SK-N-SH (cell line): ENCODE measurements at regions not wholly inside any gene's neighbourhood (a gene's known extent, or its start where the extent isn't known, plus 50 kb on each side); places are given as distances from the start of the nearest gene placed in this dataset.

Source experiments
- CTCF ChIA-PET: fragments of 300-600, 350-600 bp; formaldehyde crosslinking; extraction: SDS; loops from one replicate; lab custom pipeline; 2021; lab: Yijun Ruan, JAX
- POLR2A ChIA-PET: fragments of 350-600 bp; sonication (Branson Sonifier 250); formaldehyde crosslinking; extraction: SDS; loops from one replicate; lab custom pipeline; 2020; ENCODE audit warnings: antibody characterized with exemption, inconsistent platforms; lab: Yijun Ruan, JAX
- DNase-seq: peaks from one replicate; pipeline ENCODE4 v3.0.0; 2012
- H2AFZ ChIP-seq: fragments of 200-600 bp; sonication (generic); 2 replicates; pipeline ENCODE4 v1.8.1; 2016; ENCODE audit warnings: antibody characterized with exemption, mild to moderate bottlenecking, low read depth
- H3F3A ChIP-seq: fragments of 200-600 bp; sonication (generic); replicated peaks from 2 replicates; pipeline ENCODE3; 2016; ENCODE audit warnings: antibody characterized with exemption, mild to moderate bottlenecking; ENCODE audit not compliant: insufficient read depth
- H3K27ac ChIP-seq, 2 experiments: fragments of 200-500 bp in 1 of 2; fragments of 200-600 bp in 1 of 2; sonication (Bioruptor generic) in 1 of 2; sonication (generic), shearing (Covaris generic) in 1 of 2; 2 replicates each; pipeline versions ENCODE4 v1.5.1 to v1.6.1; 2014 to 2016; ENCODE audit warnings: low read depth in 2 of 2, inconsistent platforms in 1 of 2, low read length in 1 of 2, mild to moderate bottlenecking in 1 of 2, mixed read lengths in 1 of 2
- H3K27me3 ChIP-seq: fragments of 200-600 bp; sonication (generic), shearing (Covaris generic); 2 replicates; pipeline ENCODE4 v1.6.1; 2016; ENCODE audit warnings: mixed run types; ENCODE audit not compliant: insufficient read depth
- H3K36me3 ChIP-seq, 2 experiments: fragments of 200-500 bp in 1 of 2; fragments of 200-600 bp in 1 of 2; sonication (Bioruptor generic) in 1 of 2; sonication (generic) in 1 of 2; replicated peaks in 1 of 2; 2 replicates each; pipeline versions ENCODE3 to v1.5.1; 2014 to 2016; ENCODE audit warnings: low read length in 1 of 2, mild to moderate bottlenecking in 1 of 2; ENCODE audit not compliant: insufficient read depth in 2 of 2, control insufficient read depth in 1 of 2
- H3K4me1 ChIP-seq, 2 experiments: fragments of 200-500 bp in 1 of 2; fragments of 200-600 bp in 1 of 2; sonication (Bioruptor generic) in 1 of 2; sonication (generic), shearing (Covaris generic) in 1 of 2; 2 replicates each; pipeline versions ENCODE4 v1.5.1 to v1.6.1; 2014 to 2016; ENCODE audit warnings: low read depth in 1 of 2, low read length in 1 of 2, mixed run types in 1 of 2; ENCODE audit not compliant: insufficient read depth in 2 of 2, control insufficient read depth in 1 of 2
- H3K4me2 ChIP-seq: fragments of 200-600 bp; sonication (generic), shearing (Covaris generic); 2 replicates; pipeline ENCODE4 v1.6.1; 2017; ENCODE audit warnings: mixed run types
- H3K4me3 ChIP-seq, 2 experiments: fragments of 200-500 bp in 1 of 2; fragments of 200-600 bp in 1 of 2; sonication (Bioruptor generic) in 1 of 2; sonication (generic), shearing (Covaris generic) in 1 of 2; 2 replicates each; pipeline versions ENCODE4 v1.5.1 to v1.8.1; 2014 to 2016; ENCODE audit warnings: low read depth in 2 of 2, inconsistent platforms in 1 of 2, low read length in 1 of 2, mild to moderate bottlenecking in 1 of 2, mixed read lengths in 1 of 2, moderate library complexity in 1 of 2
- H3K79me2 ChIP-seq: fragments of 200-600 bp; sonication (generic); 2 replicates; pipeline ENCODE4 v1.8.1; 2017; ENCODE audit warnings: mild to moderate bottlenecking; ENCODE audit not compliant: insufficient read depth
- H3K9ac ChIP-seq: fragments of 200-600 bp; sonication (generic); 2 replicates; pipeline ENCODE4 v1.6.1; 2017; ENCODE audit warnings: mixed run types
- H3K9me2 ChIP-seq: fragments of 200-600 bp; sonication (generic); 2 replicates; pipeline ENCODE4 v1.6.1; 2017; ENCODE audit warnings: mixed run types
- H3K9me3 ChIP-seq: fragments of 200-600 bp; sonication (generic); 2 replicates; pipeline ENCODE4 v1.6.1; 2017; ENCODE audit warnings: mixed run types, mild to moderate bottlenecking, moderate library complexity
- H4K20me1 ChIP-seq: fragments of 200-600 bp; sonication (generic); 2 replicates; pipeline ENCODE4 v1.6.1; 2017; ENCODE audit warnings: mild to moderate bottlenecking, mixed run types; ENCODE audit not compliant: insufficient read depth
- ELF1 ChIP-seq: IDR thresholded peaks from 2 replicates; pipeline ENCODE4 v1.4.0; 2012
- EP300 ChIP-seq, 2 experiments: IDR thresholded peaks; 2 replicates each; pipeline versions ENCODE4 v1.4.0 to v1.6.1; 2012; ENCODE audit warnings: borderline replicate concordance in 1 of 2, low read depth in 1 of 2, low read length in 1 of 2
- EZH2phosphoT487 ChIP-seq: fragments of 200-600 bp; sonication (generic); IDR thresholded peaks from 2 replicates; pipeline ENCODE4 v1.6.1; 2017; ENCODE audit warnings: low read depth, mixed run types, mild to moderate bottlenecking, antibody characterized with exemption, moderate library complexity, borderline replicate concordance
- FOXM1 ChIP-seq: IDR thresholded peaks from 2 replicates; pipeline ENCODE4 v1.4.0; 2012; ENCODE audit warnings: low read depth, mild to moderate bottlenecking
- GABPA ChIP-seq: IDR thresholded peaks from 2 replicates; pipeline ENCODE4 v1.4.0; 2012; ENCODE audit warnings: low read depth, mild to moderate bottlenecking
- GATA2 ChIP-seq: sonication (generic); formaldehyde crosslinking; IDR thresholded peaks from 2 replicates; pipeline ENCODE4 v1.5.0; 2020; ENCODE audit warnings: mild to moderate bottlenecking, missing genetic modification reagents
- JUND ChIP-seq: IDR thresholded peaks from 2 replicates; pipeline ENCODE4 v1.4.0; 2012
- MAX ChIP-seq: IDR thresholded peaks from 2 replicates; pipeline ENCODE4 v1.4.0; 2012; ENCODE audit warnings: low read depth
- MEF2A ChIP-seq: IDR thresholded peaks from 2 replicates; pipeline ENCODE4 v1.4.0; 2012; ENCODE audit warnings: low read depth, borderline replicate concordance
- NFIC ChIP-seq: IDR thresholded peaks from 2 replicates; pipeline ENCODE4 v1.4.0; 2012; ENCODE audit warnings: borderline replicate concordance
- RCOR1 ChIP-seq: fragments of 150-350 bp; IDR thresholded peaks from 2 replicates; pipeline ENCODE4 v1.6.1; 2017; ENCODE audit warnings: antibody characterized with exemption, low read length
- RXRA ChIP-seq: IDR thresholded peaks from 2 replicates; pipeline ENCODE4 v1.4.0; 2012; ENCODE audit warnings: low read depth, mild to moderate bottlenecking, borderline replicate concordance
- SIN3A ChIP-seq: IDR thresholded peaks from 2 replicates; pipeline ENCODE4 v1.6.1; 2012; ENCODE audit warnings: low read depth, mild to moderate bottlenecking, low read length, moderate library complexity, borderline replicate concordance
- SMC3 ChIP-seq: IDR thresholded peaks from 2 replicates; pipeline ENCODE4 v1.6.1; 2012; ENCODE audit warnings: low read depth, low read length, improper control_type of control experiment
- TAF1 ChIP-seq: IDR thresholded peaks from 2 replicates; pipeline ENCODE4 v1.6.1; 2012; ENCODE audit warnings: low read depth, mild to moderate bottlenecking, low read length, moderate library complexity, borderline replicate concordance
- TEAD4 ChIP-seq: IDR thresholded peaks from 2 replicates; pipeline ENCODE4 v1.4.0; 2012; ENCODE audit warnings: mild to moderate bottlenecking, borderline replicate concordance; ENCODE audit not compliant: insufficient read depth
- YY1 ChIP-seq: IDR thresholded peaks from 2 replicates; pipeline ENCODE4 v1.4.0; 2012; ENCODE audit warnings: low read depth, mild to moderate bottlenecking
- WGBS: methylation state at CpG from one replicate; pipeline ENCODE4 v1.1.6; 2017; ENCODE audit warnings: low lambda C conversion rate; 5-methylcytosine and 5-hydroxymethylcytosine counted together

DNA sequence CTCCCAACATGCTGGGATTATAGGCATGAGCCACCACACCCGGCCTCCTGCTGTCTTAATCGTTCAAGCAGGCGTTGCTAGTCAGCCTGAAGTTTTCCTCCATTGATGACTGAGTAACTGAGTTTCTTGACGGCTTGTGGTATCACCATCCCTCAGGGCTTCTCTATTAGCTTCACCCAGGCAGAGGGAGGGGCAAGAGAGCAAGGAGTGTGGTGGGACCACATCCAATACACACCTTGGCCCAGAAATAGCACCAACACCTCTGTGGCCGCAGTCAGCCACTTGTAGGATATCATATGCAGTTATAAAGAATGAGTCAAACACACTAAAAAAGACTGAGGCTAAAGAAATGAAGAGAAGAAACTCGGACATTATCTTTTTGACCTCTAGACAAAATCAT is 1009.4 kb upstream of the CELF4 start:
- H2AFZ ChIP-seq: no peak overlapping the region
- H3K27ac ChIP-seq: no peak overlapping the region
- H4K20me1 ChIP-seq: no peaks in the 10 kb centered on the region
- H3K9me3 ChIP-seq: no peaks in the 10 kb centered on the region; the same call in 1 of the 2 replicates
- no peaks in the 10 kb centered on the region for H3K27me3 ChIP-seq
- H3K9me2 ChIP-seq: no peaks in the 10 kb centered on the region
- WGBS: 30% methylated on average over 6 of the region's 6 CpGs
- ChIA-PET CTCF (no interaction called here), POLR2A (no interaction called here)
- no peak overlapping the region for H3K4me2 ChIP-seq
- H3K36me3 ChIP-seq: no peaks in the 10 kb centered on the region
- H3K79me2 ChIP-seq: no peaks in the 10 kb centered on the region
- no peak overlapping the region for H3K9ac ChIP-seq
- H3F3A ChIP-seq: no peaks in the 10 kb centered on the region
- no peak overlapping the region for H3K4me3 ChIP-seq
- no peaks in the 10 kb centered on the region for H3K4me1 ChIP-seq
- DNase-seq: no peak
- no peak for TF ChIP-seq GATA2 (CRISPR knock-in tag)

DNA sequence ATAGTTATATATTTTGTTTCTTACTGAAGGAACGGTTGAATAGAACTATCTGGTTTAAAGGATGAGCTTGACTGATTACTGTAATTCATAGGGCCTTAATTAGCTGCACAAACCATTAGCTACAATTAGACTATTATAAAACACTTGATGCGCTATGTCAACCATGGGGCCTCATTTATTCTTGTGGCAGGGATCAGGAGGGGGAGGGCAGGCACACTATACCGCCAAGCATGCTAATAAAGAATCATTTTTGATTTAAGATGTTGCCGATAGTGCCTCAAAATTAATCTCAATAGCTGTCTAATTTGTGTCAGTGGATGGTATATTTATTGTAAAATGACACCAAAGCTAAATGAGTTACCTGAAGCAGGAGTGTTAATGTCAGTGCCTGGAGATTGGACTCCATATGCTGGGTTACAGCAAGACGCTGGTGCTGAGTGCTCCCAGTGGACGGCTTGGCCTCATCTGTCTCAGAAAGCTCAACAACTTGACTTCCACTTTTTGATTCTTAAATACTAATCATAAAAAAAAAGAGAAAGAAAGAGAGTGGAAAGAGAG is 1007.0 kb upstream of the CELF4 start:
- H3K4me1 ChIP-seq: no peaks in the 10 kb centered on the region
- H3K36me3 ChIP-seq: no peaks in the 10 kb centered on the region
- H3F3A ChIP-seq: no peaks in the 10 kb centered on the region
- no peak overlapping the region for H2AFZ ChIP-seq
- H3K79me2 ChIP-seq: no peaks in the 10 kb centered on the region
- no peaks in the 10 kb centered on the region for H3K27me3 ChIP-seq
- no peak overlapping the region for H3K9ac ChIP-seq
- no peak overlapping the region for H3K4me2 ChIP-seq
- TF ChIP-seq FOXM1 (no peak), ELF1 (no peak), GABPA (no peak), EZH2phosphoT487 (no peak), RCOR1 (no peak), MAX (no peak), JUND (no peak), MEF2A (no peak), NFIC (no peak), SIN3A (no peak)
- no peak overlapping the region for H3K4me3 ChIP-seq
- 23% methylated on average over 6 of the region's 6 CpGs for WGBS
- CTCF ChIA-PET: interaction anchor here (0.7 to 1.0 kb wide), 2 partner anchors 10 to 424 kb away, joined by 3 read pairs; no protein-coding TSS in a partner anchor
- DNase-seq: no peak
- no peaks in the 10 kb centered on the region for H3K9me2 ChIP-seq
- peaks cover 5% of the 10 kb centered on the region; the same call in 1 of the 2 replicates for H3K9me3 ChIP-seq
- no peak overlapping the region for H3K27ac ChIP-seq
- POLR2A ChIA-PET: no interaction called here
- no peaks in the 10 kb centered on the region for H4K20me1 ChIP-seq

GRCh38 chr18:38571651-38572050 is 1006.1 kb upstream of the CELF4 start:
- TF ChIP-seq EP300 (IDR thresholded peaks at IDR 0.05; ENCODE audit: borderline replicate concordance in 1 of 2, low read depth in 1 of 2, low read length in 1 of 2) (no peak), TAF1 (no peak), YY1 (no peak), SIN3A (no peak), RXRA (no peak), JUND (no peak), GABPA (no peak), TEAD4 (no peak), SMC3 (no peak), ELF1 (no peak)
- no peak overlapping the region for H3K27ac ChIP-seq
- no peak overlapping the region for H2AFZ ChIP-seq
- H3K9me3 ChIP-seq: peaks cover 5% of the 10 kb centered on the region; the same call in 1 of the 2 replicates
- no peaks in the 10 kb centered on the region for H3K27me3 ChIP-seq
- no peak overlapping the region for H3K4me2 ChIP-seq
- H3F3A ChIP-seq: no peaks in the 10 kb centered on the region
- DNase-seq: no peak
- no peaks in the 10 kb centered on the region for H3K79me2 ChIP-seq
- H3K4me3 ChIP-seq: no peak overlapping the region
- ChIA-PET POLR2A (no interaction called here), CTCF (no interaction called here)
- no peaks in the 10 kb centered on the region for H3K4me1 ChIP-seq
- H3K36me3 ChIP-seq: no peaks in the 10 kb centered on the region
- H4K20me1 ChIP-seq: no peaks in the 10 kb centered on the region
- no peaks in the 10 kb centered on the region for H3K9me2 ChIP-seq
- H3K9ac ChIP-seq: no peak overlapping the region
- 13% methylated on average over 2 of the region's 2 CpGs for WGBS
